Ishikawa (cell line): ENCODE measurements at regions not wholly inside any gene's neighbourhood (a gene's known extent, or its start where the extent isn't known, plus 50 kb on each side); places are given as distances from the start of the nearest gene placed in this dataset.

Experiments
- RAD21 ChIP-seq: IDR thresholded peaks from 2 replicates; pipeline ENCODE4 v1.6.1; 2012; ENCODE audit warnings: low read depth
- TAF1 ChIP-seq: IDR thresholded peaks from 2 replicates; pipeline ENCODE4 v1.6.1; 2012; ENCODE audit warnings: low read depth, mild to moderate bottlenecking
- ZBTB7A ChIP-seq: IDR thresholded peaks from 2 replicates; pipeline ENCODE4 v1.6.1; 2012; ENCODE audit warnings: low read depth

DNA sequence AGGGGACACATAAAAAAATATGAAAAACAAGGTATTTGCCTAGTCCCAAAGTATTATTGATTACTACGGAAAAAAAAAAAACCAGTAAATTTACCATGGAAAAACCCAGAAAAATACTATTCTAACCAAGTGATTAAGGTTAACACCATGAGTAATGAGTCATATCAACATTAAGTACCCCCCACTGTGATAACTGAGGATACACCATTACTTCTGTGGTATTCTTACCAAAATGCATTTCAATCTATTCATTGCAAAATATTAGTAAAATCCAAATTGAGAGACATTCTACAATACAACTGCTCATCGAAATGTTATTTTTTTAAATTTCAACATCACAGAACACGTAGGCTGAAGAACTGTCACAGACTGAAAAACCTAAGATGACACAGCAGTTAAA lies 669.8 kb downstream of the ZEB2 start:
- TF ChIP-seq ZBTB7A (no peak), RAD21 (no peak), TAF1 (no peak)
